ENCODE measurements at regions not wholly inside any gene's neighbourhood (a gene's known extent, or its start where the extent isn't known, plus 50 kb on each side); places are given as distances from the start of the nearest gene placed in this dataset.

- ATAC-seq = no peak
- DNase-seq (ENCODE audit: low spot score) = no peak
Observed at GRCh38 chr12:67202678-67203012, 66.5 kb upstream of the CAND1 start.

- DNase-seq (ENCODE audit: low spot score) = no peak
- no peak for ATAC-seq
Observed at GRCh38 chr12:67208281-67209067, 60.7 kb upstream of the CAND1 start.

- no peak for ATAC-seq
Observed at GRCh38 chr12:67211029-67211428, 58.1 kb upstream of the CAND1 start.

GRCh38 chr12:67211494-67211893, 57.7 kb upstream of the CAND1 start:
- no peak for DNase-seq (ENCODE audit: low spot score)
- ATAC-seq = no peak

More at GRCh38 chr12:67211029-67211428, 58.1 kb upstream of the CAND1 start:
- DNase-seq (ENCODE audit: low spot score) = no peak

- DNase-seq (ENCODE audit: low spot score) (no peak), ATAC-seq (no peak)
Observed at GRCh38 chr12:67217647-67218046, 51.5 kb upstream of the CAND1 start.
